ENCODE measurements at regions not wholly inside any gene's neighbourhood (a gene's known extent, or its start where the extent isn't known, plus 50 kb on each side); places are given as distances from the start of the nearest gene placed in this dataset.

DNA sequence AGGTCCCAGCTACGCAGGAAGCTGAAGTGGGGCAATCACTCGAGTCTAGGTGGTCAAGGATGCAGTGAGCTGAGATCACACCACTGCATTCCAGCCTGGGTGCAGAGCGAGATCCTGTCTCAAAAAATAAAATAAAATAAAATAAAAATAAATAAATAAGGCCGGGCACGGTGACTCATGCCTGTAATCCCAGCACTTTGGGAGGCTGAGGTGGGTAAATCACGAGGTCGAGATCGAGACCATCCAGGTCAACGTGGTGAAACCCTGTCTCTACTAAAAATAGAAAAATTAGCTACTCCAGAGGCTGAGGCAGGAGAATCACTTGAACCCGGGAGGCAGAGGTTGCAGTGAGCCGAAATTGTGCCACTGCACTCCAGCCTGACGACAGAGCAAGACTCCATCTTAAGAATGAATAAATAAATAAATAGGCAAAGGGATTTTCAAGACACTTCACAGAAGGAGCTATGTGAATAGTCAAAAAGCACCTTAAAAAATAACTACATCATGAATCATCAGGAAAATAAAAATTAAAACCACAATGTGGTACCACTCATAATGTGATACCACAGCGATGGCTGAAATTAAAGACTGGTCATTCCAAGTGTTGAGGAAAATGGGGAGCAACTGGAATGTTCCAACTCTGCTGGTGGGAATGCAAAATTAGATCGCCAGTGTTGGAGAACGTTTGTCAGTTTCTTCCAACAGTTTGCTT is 92.9 kb upstream of the TBX3 start:
- no peaks in the 10 kb centered on the region for H3K36me3 Mint-ChIP-seq (ENCODE audit: low read depth)
- H3K4me3 Mint-ChIP-seq = no peak overlapping the region
- DNase-seq = no peak
- no peaks in the 10 kb centered on the region for H3K27me3 Mint-ChIP-seq
- no peak overlapping the region for H3K27ac Mint-ChIP-seq
- ATAC-seq = no peak
- ChIA-PET CTCF (no interaction called here), POLR2A (no interaction called here)
- TF ChIP-seq, protein P1, sequence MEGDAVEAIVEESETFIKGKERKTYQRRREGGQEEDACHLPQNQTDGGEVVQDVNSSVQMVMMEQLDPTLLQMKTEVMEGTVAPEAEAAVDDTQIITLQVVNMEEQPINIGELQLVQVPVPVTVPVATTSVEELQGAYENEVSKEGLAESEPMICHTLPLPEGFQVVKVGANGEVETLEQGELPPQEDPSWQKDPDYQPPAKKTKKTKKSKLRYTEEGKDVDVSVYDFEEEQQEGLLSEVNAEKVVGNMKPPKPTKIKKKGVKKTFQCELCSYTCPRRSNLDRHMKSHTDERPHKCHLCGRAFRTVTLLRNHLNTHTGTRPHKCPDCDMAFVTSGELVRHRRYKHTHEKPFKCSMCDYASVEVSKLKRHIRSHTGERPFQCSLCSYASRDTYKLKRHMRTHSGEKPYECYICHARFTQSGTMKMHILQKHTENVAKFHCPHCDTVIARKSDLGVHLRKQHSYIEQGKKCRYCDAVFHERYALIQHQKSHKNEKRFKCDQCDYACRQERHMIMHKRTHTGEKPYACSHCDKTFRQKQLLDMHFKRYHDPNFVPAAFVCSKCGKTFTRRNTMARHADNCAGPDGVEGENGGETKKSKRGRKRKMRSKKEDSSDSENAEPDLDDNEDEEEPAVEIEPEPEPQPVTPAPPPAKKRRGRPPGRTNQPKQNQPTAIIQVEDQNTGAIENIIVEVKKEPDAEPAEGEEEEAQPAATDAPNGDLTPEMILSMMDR (IDR thresholded peaks at IDR 0.05) = no peak
- H3K9me3 Mint-ChIP-seq = no peaks in the 10 kb centered on the region
- no peaks in the 10 kb centered on the region for H3K4me1 Mint-ChIP-seq (ENCODE audit: low read depth)
- intact Hi-C loops (cut with micrococcal nuclease) = no loop called here

DNA sequence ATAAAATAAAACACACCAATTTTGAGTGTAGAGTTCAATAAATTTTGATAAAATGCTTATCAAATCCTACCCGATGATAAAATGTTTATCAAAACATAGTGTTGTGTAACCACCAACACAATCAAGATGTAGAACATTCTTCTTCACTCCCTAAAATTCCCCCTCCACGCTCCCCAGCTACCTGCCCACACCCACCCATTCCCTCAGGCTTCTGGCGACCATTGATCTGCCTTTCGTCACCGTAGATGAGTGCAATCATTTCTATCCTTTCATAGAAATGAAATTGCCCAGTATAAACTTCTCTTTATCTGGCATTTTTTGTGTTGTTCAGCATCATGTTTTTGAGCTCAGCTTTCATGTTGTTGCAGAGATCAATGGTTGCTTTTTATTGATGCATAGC is 90.7 kb upstream of the TBX3 start:
- H3K4me3 Mint-ChIP-seq = no peak overlapping the region

GRCh38 chr12:114774197-114774596 is 90.2 kb upstream of the TBX3 start:
- intact Hi-C loops (cut with micrococcal nuclease) = no loop called here
- ATAC-seq = no peak
- Mint-ChIP-seq H3K4me3 (no peak overlapping the region), H3K36me3 (ENCODE audit: low read depth) (no peaks in the 10 kb centered on the region), H3K27ac (no peak overlapping the region), H3K9me3 (no peaks in the 10 kb centered on the region), H3K4me1 (ENCODE audit: low read depth) (no peaks in the 10 kb centered on the region), H3K27me3 (no peaks in the 10 kb centered on the region)
- ChIA-PET CTCF (no interaction called here), POLR2A (no interaction called here)
- TF ChIP-seq, protein P1 (IDR thresholded peaks at IDR 0.05) = no peak
- DNase-seq = no peak

More for the DNA sequence above, 90.7 kb upstream of the TBX3 start:
- Mint-ChIP-seq H3K27me3 (no peaks in the 10 kb centered on the region), H3K36me3 (ENCODE audit: low read depth) (no peaks in the 10 kb centered on the region), H3K4me1 (ENCODE audit: low read depth) (no peaks in the 10 kb centered on the region), H3K27ac (no peak overlapping the region), H3K9me3 (no peaks in the 10 kb centered on the region)
- intact Hi-C loops (cut with micrococcal nuclease) = no loop called here
- DNase-seq (no peak), ATAC-seq (no peak)
- TF ChIP-seq, protein P1 (IDR thresholded peaks at IDR 0.05) = no peak
- ChIA-PET CTCF (no interaction called here), POLR2A (no interaction called here)

DNA sequence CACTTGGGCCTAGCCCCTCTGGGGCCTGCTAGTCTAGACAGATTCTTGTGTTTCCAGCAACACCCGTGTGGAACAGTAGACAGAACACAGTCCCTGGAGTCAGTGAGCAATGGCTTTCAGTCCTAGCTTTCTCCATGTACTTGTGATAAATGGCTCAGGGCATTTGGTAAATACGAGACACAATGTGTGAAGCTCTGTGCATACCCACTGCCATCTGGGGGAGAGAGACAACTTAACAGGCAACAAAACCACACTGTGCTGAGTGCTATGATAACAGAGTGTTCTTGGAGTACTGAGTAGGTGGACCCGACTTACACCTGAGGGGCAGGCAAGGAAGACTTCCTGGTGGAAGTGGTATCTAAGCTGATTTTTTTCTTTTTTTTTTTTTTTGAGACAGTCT is 86.3 kb upstream of the TBX3 start:
- H3K27ac Mint-ChIP-seq = no peak overlapping the region
- intact Hi-C loops (cut with micrococcal nuclease) = no loop called here
- H3K27me3 Mint-ChIP-seq = no peaks in the 10 kb centered on the region
- DNase-seq (no peak), ATAC-seq (no peak)
- TF ChIP-seq, protein P1 (IDR thresholded peaks at IDR 0.05) = no peak
- CTCF ChIA-PET = no interaction called here
- no peaks in the 10 kb centered on the region for H3K9me3 Mint-ChIP-seq
- no peaks in the 10 kb centered on the region for H3K4me1 Mint-ChIP-seq (ENCODE audit: low read depth)
- H3K4me3 Mint-ChIP-seq = no peak overlapping the region
- no peaks in the 10 kb centered on the region for H3K36me3 Mint-ChIP-seq (ENCODE audit: low read depth)
- POLR2A ChIA-PET = no interaction called here

- intact Hi-C loops (cut with micrococcal nuclease) = no loop called here
- no peak for DNase-seq
- no peak overlapping the region for H3K27ac Mint-ChIP-seq
- H3K36me3 Mint-ChIP-seq (ENCODE audit: low read depth) = no peaks in the 10 kb centered on the region
- H3K9me3 Mint-ChIP-seq = no peaks in the 10 kb centered on the region
- H3K4me3 Mint-ChIP-seq = no peak overlapping the region
- TF ChIP-seq, protein P1 (IDR thresholded peaks at IDR 0.05) = no peak
- H3K27me3 Mint-ChIP-seq = no peaks in the 10 kb centered on the region
- no peak for ATAC-seq
- POLR2A ChIA-PET = no interaction called here
- H3K4me1 Mint-ChIP-seq (ENCODE audit: low read depth) = no peaks in the 10 kb centered on the region
- CTCF ChIA-PET = no interaction called here
These were observed 85.7 kb upstream of the TBX3 start for GRCh38 chr12:114769634-114770033.

Measured in activated CD8-positive, alpha-beta T cell treated with anti-CD3 and anti-CD28 coated beads for 36 hours (primary cell).